ENCODE measurements at regions not wholly inside any gene's neighbourhood (a gene's known extent, or its start where the extent isn't known, plus 50 kb on each side); places are given as distances from the start of the nearest gene placed in this dataset.
"Not testable (repeated sequence)": the region's sequence is repeated elsewhere in the genome, so short reads cannot be mapped to it uniquely, and the experiment has no call there.

DNA sequence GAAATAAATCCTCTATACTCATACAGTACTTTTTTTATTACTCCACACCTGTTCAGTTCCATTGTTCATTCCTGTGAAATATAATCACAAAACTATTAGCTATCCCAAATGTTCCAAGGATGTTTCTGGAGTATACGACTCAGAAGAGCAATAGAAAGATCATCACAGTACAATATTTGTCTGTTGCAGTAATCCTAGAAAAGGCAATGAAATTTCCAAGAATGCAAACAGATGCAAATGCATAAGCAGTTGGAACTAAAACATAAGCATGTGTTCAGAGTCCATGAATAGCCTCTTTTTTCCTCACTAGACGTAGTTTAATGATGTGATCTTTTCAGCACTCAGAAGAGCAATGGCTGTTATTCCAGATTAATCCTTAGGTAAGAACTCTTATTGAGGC is 55.2 kb downstream of the RTL3 start:
- DNase-seq, result no peak

DNA sequence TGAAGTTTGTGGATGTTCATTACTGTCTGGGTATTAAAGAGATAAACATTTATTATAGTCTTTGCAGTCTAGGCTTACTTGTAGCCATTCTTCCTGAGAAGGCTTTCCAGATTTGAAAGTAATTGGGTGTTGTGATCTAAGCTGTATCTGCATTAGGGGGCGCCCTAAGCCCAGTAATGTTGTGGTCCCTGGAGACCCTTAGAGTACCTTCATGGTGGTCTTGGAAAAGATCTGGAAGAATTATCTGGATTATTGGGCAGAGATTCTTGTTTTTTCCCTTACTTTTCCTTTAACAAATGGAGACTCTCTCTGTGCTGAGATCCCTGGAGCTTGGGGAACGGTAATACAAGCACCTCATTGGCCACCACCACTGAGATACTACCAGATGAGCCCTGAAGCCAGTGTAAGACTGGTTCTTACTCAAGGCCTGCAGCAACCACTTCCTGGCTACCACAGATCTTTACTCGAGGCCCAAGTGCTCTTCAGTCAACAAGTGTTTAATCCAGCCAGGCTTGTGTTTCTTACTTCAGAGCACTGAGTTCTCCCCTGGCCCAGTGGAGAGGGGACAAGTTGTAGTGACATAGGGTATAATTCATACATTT is 63.1 kb downstream of the RTL3 start:
- DNase-seq, result no peak

- DNase-seq, result no peak
These were observed 65.4 kb downstream of the RTL3 start for GRCh38 chrX:78593701-78594100.

DNA sequence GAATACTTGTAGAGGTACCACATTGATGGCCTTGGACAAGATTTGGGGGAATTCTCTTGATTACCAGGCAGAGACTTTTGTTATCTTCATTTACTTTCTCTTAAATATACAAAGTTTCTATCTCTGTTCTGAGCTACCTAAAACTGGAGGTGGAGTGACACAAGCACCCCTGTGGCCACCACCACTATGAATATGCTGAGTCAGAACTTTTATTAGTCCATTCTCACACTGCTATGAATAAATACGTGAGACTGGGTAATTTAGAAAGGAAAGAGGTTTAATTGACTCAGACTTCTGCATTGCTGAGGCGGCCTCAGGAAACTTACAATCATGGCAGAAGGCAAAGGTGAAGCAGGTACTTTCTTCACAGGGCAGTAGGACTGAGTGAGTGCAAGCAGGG is 67.1 kb downstream of the RTL3 start:
- DNase-seq, result no peak

DNA sequence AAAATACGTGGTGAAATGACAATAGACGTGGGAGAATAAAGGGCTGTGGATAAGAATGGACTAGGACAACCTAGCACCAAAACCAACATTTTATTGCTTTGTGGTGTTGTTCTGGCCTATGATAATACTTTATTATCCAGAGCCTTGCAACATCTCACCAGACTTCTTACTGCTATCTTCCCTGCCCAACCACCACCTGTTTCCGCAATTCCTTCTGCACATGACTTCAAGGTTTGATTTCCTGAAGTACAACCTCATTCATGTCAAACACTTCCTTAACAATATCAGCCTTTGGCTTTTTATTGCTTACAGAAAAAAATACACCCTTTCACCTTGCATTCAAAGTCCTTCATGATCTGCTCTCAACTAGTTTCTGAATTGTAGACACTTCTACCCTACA is 84.8 kb downstream of the RTL3 start:
- peak; percentile 1 for DNase-seq

DNA sequence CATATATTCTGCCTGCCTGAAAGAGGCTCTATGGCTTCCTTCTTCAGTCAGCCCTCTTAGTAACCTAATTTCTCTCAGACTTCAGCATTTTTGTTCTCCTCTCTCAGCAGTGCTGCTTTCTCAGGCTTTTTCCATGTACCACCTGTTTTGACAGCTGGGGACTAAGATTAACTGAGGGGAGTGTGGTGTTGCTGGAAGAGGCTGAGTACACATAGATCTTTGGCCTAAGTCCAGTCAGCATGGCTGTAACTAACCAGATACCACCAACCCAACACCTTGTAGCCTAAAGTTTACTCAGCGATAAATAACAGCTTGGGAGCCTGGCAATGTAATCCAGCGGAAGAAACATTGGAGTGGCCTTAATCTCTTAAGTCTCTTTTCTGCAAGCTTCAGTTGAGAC is 85.5 kb downstream of the RTL3 start:
- DNase-seq, result peak; percentile 42

GRCh38 chrX:78571849-78572248 is 87.3 kb downstream of the RTL3 start:
- no peak for DNase-seq

- no peak for DNase-seq
These were observed 103.6 kb downstream of the RTL3 start for GRCh38 chrX:78555401-78555980.

DNA sequence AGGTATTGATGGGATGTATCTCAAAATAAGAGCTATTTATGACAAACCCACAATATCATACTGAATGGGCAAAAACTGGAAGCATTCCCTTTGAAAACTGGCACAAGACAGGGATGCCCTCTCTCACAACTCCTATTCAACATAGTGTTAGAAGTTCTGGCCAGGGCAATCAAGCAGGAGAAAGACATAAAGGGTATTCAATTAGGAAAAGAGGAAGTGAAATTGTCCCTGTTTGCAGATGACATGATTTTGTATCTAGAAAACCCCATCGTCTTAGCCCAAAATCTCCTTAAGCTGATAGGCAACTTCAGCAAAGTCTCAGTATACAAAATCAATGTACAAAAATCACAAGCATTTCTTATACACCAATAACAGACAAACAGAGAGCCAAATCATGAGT is 106.5 kb downstream of the RTL3 start:
- DNase-seq, result not testable (repeated sequence)

DNA sequence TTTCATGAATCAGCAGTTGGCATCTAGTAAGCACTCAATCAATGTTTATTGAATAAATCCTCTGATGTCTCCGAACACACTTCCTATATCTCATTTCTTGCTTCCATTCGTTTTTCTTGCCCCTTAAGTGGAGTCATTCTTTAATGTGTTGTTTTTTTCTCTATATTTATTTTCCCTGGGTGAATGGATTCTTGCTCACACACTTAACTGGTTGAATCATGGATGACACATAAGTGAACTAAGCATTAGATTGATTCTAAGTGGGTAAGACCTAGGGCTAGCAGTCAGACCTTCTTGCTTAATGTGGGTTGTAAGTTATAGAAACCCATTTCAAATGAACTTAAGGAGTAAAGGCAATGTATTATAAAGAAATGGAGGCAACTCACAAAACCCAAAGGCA is 111.1 kb downstream of the RTL3 start:
- no peak for DNase-seq

DNA sequence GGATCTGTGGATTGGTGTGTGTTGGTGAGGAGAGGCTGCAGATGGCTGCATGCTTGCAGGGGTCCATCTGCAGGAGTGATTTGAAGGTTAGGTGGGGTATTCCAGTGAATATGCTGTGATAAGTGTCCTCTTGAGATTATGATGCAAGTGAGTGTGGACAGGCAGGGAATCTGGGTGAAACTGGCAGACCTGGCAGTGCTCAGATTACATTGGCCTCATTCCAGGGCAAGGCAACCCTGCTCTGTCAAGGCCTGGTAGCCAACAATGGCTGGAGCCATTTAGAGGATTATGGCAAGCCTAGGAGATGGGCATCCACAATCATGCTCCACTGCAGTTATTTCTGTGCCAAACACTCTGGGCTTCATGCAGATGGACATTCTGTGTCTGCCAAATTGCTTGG is 113.9 kb downstream of the RTL3 start:
- DNase-seq, result no peak

DNA sequence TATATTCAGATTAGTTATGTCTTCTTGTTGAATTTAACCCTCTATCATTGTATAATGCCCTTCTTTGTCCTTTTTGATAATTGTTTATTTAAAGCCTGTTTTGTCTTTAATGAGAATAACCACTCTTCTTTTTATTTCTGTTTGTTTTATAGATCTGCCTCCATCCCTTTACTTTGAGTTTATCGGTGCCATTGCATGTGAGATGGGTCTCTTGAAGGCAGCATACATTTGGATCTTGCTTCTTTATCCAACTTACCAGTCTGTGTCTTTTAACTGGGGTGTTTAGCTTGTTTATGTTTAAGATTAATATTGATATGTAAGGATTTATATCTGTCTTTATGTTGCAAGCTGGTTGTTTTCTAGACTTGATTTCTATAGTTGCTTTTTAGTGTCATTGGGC is 115.8 kb downstream of the RTL3 start:
- no peak for DNase-seq

DNA sequence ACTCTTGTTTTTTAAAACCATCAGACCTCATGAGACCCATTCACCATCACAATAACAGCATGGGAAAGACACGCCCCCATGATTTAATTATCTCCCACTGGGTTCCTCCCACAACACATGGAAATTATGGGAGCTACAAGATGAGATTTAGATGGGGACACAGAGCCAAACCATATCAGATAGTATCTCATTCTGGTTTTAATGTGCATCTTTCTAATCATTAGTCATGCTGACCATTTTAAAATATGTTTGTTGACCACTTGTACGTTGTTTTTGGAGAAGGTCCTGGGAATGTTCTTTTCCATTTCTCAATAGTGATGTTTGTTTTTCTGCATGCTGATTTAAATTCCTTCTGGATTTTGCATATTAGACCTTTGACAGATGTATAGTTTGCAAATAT is 119.0 kb downstream of the RTL3 start:
- DNase-seq, result no peak

DNA sequence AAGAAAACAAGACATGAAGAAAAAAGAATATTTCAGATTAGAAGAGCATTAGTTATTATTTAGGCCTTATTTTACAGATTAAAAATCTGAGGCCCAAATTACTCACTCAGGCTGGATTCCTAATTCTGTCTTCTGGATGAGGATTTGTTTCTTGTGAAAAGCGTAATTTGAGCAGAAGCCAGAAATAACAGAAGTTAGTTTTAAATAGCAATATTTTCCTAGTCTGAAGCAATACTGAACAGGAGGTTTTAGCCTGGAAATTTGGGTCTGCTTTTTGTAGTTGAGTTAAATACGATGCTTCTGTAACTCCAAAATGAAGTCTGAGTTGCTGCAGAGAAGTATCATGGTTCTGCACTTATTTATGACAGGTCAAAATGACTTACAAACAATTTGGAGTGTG is 124.9 kb downstream of the RTL3 start:
- no peak for DNase-seq

GRCh38 chrX:78532363-78532762 is 126.8 kb downstream of the RTL3 start:
- DNase-seq, result no peak

- no peak for DNase-seq
These were observed 131.3 kb downstream of the RTL3 start for GRCh38 chrX:78527818-78528217.

GRCh38 chrX:78527263-78527662 is 131.9 kb downstream of the RTL3 start:
- DNase-seq, result no peak

DNA sequence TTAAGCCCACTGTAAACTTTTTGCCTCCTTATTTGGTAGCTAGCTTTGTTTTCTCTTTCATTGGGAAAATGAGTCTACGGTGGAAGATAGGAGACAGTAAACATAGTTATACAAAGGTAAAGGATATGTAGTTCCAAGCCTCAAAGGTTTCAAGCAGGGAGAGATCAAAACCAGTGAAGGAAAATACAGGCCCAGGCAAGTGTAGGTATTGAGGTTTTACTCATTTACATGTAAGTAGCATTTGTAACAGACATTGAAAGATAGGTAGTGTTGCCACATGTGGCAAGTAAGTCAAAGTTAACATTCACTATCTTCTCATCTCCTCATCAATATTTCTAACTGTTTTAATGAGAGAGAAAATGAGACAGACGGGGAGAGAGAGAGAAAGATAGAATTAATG is 136.5 kb downstream of the RTL3 start:
- DNase-seq, result no peak

DNA sequence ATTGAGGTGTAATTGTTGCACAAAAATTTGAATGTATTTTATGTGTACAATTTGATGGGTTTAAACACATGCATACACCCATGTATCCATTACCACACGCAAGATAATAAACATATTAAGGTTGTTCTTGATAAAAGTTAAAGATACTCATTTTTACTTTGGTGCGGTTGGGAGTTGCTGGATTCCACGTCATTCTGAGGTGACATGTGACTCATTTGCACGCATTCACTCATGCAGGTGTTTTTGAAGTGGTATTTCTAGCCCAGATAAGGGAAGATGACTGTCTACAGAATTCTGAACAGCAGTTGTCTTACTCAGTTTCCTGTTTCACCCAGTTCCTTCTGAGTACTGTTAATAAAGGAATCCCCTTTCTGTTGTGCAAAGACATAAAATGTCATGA is 142.0 kb downstream of the RTL3 start:
- DNase-seq, result no peak

DNA sequence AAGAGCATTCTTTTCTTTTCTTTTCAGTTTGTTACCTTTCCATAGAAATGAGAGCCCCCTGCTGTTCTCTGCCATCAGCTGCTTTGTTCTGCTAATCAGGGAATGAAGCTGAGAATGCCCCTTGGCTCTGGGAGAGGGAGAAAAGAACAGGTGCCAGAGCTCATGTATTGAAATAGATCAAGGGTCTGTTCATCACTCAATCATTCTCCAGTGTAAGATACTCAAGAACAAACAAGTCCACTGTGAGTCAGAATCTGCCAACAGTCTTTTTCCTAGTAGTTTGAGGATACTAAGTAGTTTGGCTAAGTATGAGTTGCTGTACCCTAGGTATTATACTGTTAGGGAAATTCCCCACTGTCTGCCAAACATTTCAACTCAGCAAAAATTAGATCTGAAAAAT is 144.3 kb downstream of the RTL3 start:
- DNase-seq, result no peak

DNA sequence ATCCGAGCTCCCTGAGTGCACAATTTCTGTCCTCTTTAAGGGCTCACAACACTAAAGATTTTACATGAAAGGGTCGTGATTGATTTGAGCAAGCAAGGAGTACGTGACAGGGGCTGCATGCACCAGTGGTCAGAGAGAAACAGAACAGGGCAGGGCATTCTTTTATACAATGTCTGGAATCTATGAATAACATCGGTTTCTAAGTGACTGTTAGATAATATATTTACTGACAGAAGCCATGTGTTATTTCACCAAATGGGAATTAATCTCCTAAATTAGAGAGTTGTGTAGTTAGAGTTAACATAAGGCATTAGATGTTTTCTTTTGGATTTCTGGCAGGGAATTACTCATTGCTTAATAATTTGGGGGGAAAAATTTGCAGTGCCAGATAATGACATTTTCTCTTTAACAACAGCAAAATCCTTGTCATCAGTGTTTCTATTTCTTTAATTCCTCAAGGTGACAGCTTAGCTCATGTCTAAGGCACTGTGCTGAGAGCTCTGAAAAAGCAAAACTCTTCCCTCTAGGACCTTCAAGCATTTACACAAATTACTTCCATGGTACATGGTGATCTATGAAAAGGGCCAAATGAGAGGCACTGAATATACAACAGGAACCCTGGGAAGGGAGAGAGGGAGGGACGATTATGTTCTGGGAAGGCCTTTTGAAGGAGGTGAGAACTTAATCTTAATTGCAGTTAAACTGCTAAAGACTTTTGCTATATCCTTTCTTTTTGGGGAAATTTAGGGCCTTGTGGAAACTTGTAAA is 145.0 kb downstream of the RTL3 start:
- DNase-seq, result no peak

- DNase-seq, result no peak
These were observed 152.9 kb downstream of the RTL3 start for GRCh38 chrX:78506248-78506647.

DNA sequence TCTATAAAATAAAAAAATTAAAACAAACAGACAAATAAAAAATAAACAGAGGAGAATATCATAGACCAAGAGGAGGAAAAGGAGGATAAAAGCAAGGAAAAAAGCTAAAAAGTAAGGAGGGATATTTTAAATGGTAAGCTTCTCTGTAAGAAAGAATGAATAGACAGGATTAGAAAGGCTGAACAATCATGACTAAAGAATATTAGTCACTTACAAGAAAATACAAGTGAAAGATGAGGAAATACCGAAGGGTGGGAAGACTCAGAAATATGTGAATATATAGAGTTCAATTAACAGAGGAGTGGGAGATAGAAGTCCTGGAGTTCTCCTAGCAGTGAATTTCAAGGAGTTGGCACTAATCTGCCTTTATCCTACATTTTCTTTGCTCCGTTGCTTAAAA is 162.6 kb downstream of the RTL3 start:
- DNase-seq, result no peak

DNA sequence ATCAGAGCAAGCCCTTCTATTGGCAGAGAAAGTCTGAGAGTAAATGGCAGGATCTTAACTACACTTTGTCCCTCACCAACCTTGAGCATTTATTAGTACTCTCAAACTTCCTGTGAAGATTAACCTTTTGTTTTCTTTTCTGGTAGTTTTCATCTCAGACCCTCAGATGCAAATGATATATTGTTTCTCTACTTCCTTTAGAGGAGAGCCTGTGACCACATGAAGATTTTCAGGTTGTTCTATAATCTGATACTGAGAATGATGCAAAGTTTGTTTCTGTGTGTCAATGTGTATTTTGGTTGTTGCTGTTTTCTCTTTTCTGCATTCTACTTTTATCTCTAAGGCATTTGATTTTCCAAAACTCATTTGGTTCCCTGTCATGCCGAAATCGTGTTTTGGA is 165.8 kb upstream of the CYSLTR1 start:
- DNase-seq, result no peak

GRCh38 chrX:78476701-78477100 is 149.3 kb upstream of the CYSLTR1 start:
- DNase-seq, result no peak

Measured in hematopoietic multipotent progenitor cell treated with erythropoietin and hydrocortisone succinate and interleukin-3 and kit ligand, for 8 days (in vitro differentiated cells).